ENCODE measurements at regions not wholly inside any gene's neighbourhood (a gene's known extent, or its start where the extent isn't known, plus 50 kb on each side); places are given as distances from the start of the nearest gene placed in this dataset.

DNA sequence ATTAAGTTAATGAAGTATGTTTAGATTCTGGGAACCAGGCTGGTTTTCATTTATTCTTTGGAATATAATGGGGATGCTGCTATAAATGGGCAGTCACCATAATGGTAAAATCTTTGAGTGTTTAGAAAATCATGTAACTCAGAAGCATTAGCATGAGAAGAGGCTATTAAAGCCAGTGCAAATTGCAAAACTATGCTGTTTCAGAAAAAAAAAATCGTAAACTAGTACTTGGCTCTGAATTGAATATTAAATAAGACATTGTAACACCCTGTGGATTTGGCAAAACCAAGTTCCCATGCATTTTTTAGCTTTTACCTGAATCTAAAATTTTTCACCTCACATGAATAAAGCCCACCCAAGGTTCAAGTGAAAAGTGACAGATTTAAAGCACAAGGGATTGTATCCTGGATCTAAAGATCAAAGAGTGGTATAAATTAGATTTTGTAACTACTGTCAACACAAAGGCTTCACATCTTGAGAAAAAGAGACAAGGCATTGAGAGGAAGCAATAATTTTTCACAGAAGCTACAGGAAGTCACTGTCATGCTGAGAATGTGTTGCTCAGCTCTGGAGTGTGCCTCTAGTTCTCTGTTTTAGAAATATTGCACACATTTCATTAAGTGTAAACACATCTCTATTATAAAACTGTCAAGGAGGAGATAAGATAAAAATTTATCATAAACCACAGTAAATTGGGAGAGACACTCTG lies 142.2 kb downstream of the ABCA8 start:
- DNase-seq, result no peak

DNA sequence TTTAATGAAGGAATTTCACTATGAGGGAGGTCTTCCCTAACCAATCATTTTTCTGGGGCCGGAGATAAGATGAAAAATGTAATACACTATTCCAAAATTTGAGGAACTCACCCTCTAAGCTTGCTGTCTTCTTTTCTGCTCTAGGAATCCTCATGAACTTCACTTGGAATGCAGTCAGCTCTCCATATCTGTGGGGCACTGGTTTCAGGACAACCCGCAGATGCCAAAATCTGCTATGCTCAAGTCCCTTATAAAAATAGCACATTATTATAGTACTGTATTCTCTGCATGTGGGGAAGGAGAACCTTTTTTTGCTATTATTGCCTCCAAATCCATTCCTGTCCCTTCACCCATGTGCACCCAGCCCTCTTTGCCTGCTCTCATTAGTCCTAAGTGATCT lies 146.0 kb downstream of the ABCA8 start:
- no peak for DNase-seq

DNA sequence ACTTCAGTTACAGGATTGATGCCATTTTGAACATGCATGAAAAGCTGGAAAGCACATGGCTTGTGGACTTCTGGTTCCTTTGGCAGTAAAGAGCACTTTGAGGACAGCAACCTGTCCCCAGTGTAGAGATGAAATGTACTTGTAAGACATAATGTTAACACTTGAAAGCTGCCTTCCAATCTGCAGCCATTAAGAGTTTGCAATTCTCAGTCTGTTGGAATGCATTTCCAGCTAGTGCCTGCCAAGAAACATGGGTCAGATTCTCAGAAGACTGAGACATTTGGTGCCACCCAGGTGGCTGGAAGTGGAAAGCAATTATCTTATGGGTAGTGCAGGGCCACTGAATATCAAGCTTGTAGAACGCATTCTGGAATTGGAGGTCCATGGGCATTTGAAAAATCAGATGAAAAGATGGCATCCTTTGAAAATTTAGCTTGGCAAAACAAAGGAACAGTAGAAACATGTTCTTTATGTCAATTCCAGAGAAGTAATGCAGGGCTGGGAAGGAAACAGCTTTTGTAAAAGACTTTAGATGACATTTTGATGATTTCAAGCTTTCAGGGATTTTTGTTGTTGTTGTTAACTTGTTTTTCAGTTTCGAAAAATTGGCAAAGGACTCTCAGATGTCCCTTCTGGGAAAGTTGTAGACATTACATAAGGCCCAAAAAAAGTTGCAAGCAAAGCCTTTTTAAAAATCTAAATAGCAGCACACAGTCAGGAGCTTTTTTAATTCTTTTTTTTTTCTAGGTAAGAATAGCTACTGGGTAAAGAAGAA lies 147.0 kb downstream of the ABCA8 start:
- DNase-seq, result no peak

DNA sequence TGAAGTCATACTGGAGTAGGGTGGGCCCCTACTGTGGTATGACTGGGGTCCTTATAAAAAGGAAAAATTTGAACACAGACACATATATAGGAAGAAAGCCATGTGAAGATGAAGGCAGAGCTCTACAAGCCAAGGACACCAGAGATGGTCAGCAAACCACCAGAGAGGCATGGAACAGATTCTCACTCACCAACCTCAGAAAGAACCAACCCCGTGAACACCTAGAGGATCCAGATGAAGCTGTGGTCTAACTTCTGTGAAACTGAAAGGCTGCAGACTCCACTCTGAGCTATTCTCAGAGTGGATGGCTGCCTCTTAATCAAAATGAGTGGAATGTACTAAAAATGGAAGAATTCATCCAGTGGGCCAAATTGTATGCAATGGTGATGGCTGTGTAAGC lies 149.6 kb downstream of the ABCA8 start:
- no peak for DNase-seq

DNA sequence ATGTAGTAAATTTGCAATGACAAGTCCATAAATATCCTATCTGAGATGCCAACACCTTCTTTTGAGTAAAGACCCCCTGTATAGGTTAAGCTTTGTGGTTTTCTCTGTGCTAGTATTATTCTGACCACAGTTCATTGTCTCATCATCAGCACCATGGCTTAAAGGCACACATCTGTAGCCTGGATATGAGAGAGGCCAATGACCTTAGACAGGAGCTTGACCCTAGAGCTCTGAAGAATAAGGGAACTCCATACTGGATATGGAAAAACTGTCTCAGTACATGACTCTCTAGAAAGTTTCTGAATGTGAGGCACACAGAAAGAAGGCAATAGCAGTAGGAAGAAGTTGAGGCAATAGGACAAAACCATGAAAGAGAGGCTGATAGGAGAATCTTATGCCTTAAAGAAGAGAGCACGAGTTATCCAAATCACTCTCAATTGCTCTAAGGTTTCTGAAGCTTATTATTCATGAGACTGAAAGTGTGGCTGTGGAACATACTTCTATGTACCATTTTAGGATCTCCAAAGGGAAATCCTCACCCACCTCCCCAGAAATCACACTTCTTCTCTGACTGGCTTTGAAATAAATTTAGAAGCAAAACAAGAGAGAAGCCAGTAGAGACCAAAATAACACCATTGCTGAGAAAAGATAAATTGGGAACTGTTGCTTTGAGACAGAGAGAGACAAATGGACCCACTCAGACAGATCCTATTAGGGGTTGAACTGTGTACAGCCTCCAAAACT lies 150.2 kb downstream of the ABCA8 start:
- DNase-seq, result no peak

DNA sequence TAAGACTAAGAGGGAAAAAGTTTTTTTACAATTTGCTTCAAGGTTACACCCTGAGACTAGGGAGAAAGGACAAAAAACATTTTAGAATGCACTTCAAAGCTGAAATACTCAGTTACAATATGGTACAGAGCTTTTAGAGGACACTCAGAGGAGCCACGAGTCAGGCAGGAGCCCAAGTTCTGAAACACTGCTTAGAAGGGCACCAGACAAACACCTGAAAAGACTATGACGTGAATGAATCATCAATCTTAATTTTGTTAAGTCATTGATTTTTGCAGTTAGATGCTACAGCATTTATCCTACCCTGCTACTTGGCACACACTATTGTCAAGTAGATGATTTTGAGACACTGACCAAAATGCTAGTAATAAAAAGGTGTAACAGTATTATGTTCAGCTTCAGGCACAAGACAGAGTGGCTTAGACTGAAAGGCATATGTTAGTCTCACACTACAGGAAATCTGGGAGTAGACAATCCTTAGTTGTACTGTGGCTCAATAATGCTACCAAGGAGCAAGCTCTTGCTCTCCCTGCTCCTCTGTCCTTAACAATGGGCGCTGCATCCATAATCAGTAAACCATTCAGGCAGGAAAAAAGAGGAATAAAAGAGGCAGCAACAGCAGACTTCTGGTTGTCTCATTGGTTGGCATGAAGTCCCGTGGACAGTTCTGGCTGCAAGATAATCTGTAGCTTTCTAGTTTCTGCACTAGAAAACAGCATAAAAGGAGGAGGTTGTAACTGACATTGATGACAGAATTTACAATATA lies 151.8 kb downstream of the ABCA8 start:
- no peak for DNase-seq

DNA sequence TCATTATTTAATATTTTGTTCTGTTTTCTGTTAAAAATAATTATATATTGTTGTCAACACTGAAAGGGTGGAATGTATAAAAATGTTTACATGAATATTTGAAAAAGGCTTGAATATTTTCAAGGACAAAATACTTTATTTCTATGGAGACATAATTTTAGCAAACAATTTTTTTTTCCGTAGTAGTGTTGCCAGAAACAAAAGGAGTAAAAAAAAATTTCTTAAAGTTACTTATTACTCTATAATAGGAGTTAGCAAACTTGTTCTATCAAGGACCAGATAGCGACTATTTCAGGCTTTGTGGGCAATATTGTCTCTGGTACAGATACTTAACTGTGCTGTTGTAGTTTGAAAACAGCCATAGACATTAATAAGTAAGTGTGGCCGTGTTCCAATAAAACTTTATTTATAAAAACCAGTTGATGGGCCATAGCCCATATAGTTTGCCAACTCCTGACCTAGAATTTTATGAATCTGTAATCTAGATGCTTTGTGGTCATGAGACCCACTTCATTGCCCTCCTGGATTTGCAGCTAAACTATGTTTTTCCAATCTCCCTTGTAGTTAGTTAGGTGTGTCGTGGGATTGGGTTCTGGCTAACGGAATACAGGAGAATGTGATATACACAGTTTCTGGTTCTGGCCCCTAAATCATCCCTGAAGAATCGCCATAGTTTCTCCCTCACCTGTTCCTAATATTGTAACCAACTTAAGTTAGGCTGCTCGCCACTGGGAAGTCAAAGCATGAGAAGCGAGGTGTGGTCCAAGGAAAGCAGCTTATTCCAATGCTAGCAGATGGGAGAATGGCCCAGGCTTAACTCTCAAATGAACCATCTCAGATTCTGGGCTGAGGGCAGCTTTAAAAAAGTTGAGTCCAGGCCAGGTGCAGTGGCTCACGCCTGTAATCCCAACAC lies 153.6 kb downstream of the ABCA8 start:
- DNase-seq, result no peak

DNA sequence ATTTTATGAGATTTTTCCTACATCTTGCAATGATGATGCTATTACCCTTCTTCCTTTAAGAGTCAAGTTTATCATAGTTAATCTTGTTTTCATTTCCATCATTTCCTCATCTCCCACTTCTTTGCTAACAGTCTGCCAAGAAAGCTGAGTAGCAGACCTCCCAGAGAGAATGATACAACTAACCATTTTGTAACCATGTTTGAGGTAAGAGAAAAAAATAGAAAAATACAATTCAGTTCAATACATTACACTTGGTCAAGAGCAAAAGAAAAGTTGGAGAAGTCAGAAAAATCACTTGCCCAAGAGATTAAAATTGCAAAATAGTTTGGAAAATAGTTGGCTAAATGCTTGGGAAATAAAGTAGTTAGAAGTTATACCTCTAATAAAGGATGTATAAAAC lies 154.4 kb downstream of the ABCA8 start:
- no peak for DNase-seq

DNA sequence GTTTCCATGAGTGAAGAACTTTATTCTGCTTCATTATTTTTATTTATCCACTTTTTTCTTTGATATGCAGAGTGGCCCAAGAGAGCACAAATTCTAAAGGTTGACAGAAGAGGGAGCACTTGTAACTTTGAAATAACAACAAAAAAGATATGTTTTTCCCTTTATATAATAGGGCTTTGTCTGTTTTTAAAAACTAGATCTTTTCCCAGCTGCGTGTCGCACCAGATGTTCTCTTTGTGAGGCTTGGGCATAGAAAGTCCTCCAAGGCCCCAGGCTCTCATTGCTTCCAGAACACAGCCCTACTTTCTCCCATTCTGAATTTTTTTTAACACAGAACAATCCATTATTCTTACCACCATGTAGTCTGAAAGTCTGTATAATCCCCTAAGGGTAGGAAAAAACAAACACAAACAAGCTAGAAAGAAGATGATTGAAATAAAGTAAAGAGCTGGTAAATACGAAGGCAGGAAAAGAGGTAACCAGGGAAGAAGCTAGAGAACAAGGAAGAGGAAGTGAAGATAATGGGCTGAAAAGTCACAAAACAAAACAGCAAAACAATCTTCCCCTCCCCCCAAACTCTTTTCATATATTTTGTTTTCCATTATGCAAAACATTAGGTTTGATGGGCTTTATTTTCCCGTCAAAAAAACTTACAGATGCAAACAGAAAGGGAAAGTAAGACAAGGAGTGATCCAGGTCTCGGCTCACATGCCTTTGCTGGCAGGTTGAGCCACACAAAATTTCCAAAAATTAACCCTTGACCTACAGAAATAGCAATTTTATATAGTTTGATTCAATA lies 160.4 kb downstream of the ABCA8 start:
- no peak for DNase-seq

DNA sequence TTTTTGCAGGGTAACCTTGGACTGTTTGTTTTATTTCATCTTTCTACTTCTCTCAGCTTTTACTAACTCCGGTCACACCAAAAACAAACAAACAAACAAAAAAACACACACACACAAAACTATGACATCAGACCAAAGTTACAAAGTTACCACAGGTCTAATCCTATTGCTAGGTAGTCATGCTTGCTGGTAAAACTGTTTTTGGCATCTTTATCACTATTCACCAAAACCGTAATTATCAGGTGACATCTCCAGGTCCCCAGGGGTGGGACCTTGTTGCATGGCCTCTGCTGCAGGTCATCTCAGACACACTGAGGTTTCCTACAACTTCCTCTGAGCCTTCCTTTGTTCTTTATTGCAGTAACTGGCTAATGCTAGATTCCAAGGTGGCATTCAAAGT lies 162.3 kb downstream of the ABCA8 start:
- DNase-seq, result no peak

DNA sequence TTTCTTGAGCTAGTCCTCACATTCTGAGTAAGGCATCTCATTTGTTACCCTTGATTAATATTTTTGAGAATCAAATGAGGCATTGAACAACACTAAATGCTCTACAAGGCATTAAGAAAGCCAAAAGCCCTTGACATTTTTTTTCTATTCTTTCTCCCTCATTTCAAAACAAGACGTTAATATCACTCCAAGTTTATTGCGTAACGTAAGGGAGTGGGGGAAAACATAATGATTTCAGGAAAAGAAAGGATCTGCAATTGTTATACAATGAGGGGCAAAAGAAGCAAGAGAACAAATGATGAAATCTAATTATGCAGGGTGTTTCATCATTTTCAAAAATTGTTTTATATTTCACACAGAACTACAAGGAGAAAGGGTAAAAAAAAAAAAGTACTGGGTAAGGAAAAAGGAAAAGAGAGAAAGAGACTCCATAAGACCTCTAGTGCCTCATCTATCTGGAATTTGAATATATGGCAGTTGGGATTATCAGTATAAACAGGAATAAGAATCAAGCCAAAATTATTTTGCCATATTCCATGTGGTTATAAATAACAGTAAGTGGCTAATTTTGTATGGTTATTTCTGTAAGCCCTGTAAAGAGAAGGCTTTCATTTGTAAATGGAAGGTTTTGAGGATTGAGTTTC lies 163.0 kb downstream of the ABCA8 start:
- no peak for DNase-seq

DNA sequence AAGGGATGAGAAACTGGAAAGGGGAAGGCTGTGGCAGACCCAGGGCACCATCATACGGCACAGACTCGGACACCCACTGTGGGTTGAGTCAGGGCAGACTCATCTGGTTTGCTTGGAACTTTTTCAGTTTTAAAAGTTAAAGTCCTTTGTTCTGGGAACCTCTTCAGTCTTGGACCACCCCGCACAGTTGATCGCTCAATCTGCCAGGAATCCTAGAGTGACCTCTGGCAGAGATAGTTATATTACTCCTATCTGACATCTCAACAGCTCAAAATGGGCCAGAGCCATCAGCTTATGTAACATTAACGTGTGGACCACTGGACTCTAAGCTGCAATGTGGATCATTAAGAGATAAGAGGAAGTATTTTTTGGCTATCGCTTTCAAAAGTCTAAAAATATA lies 164.3 kb downstream of the ABCA8 start:
- no peak for DNase-seq

DNA sequence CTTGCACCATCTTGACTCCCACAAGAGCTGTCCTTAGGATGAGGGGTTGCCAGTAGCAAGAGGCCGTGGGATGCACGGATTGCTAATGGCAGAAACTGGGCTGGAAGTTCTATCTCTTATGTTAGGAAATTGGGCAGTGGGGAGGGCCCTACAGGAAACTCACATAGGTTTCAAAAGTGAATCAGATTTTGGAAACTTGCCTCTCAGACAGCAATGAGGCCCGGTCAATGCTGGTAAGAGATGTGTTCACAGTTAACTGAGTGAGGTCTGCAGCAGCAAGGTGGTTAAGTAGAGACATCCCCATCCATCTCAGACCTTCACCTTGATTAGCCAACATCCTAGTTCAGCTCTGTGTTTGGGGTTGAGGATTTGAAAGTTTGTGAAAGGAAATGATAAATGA lies 164.7 kb downstream of the ABCA8 start:
- DNase-seq, result no peak

DNA sequence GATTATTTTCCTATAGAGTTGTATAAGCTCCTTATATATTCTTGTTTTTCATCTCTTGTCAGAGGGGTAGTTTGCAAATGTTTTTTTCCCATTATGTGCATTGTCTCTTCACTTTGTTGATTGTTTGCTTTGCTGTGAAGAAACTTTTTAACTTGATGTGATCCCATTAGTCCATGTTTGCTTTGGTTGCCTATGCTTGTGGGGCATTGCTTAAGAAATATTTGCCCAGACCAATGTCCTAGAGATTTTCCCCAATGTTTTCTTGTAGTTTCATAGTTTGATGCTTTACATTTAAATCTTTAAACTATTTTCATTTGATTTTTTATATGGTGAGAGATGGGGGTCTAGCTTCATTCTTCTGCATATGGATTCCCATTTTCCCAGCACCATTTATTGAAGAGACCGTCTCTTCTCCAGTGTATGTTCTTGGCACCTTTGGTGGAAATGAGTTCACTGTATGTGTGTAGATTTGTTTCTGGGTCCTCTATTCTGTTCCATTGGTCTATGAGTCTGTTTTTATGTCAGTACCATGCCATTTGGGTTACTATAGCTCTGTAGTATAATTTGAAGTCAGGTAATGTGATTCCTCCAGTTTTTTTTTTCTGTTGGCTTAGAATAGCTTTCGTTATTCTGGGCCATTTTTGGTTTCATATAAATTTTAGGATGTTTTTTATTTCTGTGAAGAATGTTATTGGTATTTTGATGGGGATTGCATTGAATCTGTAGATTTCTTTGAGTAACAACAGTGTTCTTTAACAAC lies 165.8 kb downstream of the ABCA8 start:
- DNase-seq, result no peak

DNA sequence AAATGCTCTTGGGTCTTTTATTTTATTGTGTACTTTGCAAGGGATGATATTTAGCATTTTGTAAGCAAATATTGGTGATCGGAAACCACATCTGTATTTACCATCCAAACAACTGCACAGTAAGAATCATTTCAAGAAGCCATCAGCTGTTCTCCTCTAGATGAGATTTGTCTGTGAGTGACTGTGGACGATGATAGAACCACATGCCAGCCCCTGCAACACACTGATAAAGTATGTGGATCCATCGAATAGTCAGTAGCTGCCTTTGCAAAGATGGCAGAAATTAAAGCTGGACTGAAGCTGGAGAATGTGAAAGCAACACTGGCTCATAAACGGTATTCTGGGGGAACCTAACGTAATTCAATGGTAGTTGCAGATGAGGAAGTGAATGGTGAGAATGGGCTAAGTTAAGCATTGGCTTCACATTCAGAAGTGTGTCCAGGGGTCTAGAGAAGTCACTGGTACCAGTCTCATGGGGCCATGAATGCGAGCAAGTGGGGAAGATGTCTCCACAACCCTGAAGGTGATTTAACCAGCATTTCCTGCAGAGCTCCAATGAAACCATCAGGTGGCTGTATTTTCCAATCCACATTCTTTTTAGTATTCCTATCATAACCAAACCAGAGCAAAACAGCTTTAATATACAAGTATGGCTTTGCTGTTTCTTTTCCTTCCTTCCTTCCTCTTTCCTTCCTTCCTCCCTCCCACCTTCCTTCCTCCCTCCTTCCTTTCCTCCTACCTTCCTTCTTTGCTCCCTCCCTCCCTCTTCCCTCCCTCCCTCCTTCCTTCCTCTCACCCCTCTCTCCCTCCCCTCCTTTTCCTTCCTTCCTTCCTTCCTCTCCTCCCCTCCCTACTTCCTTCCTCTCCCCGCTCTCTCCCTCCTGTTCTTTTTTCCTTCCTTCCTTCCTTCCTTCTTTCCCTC lies 169.4 kb downstream of the ABCA8 start:
- no peak for DNase-seq

DNA sequence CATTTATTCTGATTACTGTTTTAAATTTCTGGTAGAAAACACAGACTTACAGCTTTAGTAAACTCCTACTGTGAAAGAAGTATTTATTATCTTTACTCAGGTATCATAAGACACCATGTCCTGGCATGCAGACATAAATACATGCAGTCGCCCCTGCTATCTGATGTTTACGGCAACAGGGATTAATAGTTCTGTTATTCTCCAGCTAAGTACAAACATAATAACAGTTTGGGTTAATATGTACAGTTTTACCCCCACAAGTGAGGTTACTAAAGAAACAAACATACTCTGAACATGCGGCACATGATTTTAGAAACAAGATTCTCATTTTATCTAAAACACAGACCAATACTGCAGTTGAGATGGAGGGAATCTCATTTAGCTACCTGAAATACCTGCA lies 170.8 kb downstream of the ABCA8 start:
- DNase-seq, result no peak

DNA sequence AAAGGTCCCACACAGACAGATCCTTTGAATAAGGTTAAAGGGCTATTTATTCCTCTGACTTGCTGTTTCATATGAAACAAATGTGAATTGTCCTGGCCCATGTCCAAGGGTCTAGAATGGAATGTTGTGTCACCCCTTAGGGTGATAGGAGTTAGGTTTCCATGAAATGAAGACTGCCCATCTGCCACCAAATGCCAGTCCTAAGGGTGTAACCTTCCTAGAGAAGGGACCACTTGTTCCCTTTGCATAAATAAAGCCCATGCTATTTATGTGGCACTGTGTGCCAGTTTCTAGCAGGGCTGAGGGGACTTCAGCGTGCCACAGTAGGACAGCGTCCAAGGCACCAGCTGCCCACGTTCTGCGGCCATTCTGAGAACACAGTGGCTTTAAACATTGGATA lies 171.3 kb downstream of the ABCA8 start:
- no peak for DNase-seq

DNA sequence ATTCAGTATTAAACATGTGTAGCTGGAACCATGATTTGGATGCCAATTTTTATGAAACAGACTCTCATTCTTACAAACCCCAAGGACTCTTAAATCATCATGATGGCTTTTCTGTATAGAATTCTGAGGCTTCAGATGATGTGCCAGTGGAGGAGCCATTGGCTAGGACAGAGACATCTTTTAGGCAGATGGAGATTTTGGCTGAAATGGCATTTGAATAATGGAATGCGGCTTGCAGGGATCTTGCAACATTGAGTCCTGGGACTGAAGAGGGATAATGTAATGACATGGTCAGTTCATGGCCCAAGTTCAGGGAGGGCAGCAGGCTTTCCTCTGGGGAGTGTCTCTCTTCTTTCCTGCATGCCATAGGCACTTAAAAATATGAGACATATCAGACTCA lies 172.4 kb downstream of the ABCA8 start:
- no peak for DNase-seq

DNA sequence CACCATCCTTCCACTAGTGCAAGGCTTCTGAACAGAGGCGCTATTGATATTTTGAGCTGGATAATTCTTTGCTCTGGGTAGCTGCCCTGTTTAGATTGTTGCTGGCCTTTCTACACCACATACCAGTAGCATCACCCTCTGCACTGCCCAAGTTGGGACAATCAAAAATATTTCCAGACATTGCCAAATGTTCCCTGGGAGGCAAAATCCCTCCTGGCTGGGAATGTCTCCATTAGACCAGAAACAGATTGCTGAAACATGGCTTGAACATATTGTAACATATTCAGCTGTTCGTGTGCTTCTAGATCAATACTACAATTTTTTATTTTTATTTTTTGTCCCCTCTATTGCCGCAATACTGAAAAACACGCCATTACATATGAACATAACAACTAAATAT lies 174.6 kb downstream of the ABCA8 start:
- no peak for DNase-seq

All from NCI-H1092 (cell line).